Stromal cell of bone marrow (primary cell): ENCODE measurements at regions not wholly inside any gene's neighbourhood (a gene's known extent, or its start where the extent isn't known, plus 50 kb on each side); places are given as distances from the start of the nearest gene placed in this dataset.
A peak's percentile ranks its signal among the peaks of the same experiment; 100 is the strongest.

Experiments used
- DNase-seq: peaks from one replicate; pipeline ENCODE4 v3.0.0-alpha.2; 2012; ENCODE audit warnings: low read depth

DNA sequence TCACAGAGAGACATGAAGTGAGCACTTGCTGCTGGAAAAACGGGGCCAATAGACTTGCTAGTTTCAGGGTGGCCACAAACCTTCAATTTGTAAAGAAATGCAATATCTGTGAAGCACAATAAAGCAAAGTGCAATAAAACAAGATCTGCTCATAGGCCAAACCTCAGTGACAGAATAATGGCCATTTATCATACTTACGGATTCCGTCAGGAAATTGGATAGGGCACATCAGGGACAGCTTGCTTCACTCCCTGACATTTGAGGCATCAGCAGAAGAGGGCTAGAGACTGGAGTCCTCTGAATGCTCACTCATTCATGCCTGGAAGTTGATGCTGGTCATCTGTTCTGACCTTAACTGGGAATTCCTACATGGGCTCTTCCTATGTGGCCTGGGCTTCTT lies 165.5 kb upstream of the OPRM1 start:
- no peak for DNase-seq

DNA sequence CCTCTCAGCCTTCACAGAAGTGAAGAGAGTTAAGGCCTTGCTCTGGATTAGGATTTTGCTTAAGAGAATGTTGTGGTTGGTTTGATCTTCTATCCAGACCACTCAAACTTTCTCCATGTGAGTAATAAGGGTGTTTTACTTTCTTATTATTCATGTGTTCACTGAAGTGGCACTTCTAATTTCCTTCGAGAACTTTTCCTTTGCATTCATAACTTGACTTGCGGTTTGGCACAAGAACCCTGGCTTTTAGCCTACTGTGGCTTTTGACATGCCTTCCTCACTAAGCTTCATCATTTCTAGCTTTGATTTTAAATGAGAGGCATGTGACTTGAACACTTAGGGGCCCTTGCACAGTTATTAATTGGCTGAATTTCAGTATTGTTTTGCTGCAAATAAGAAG lies 166.1 kb upstream of the OPRM1 start:
- no peak for DNase-seq

DNA sequence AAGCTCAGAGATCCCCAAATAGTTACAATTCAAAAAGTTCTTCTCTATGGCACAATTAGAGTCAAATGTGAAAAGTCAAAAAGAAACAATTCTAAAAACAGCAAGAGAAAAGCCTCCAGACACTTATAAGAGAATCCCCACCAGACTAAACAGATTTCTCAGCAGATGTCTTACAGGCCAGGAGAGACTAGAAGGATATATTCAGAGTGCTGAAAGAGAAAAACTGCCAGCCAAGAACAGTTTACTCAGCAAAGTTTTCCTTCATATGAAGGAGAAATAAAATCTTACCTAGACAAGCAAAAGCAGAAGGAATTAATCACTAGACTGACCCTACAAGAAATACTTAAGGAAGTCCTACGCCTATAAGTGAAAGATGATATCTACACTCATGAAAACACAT lies 176.1 kb upstream of the OPRM1 start:
- DNase-seq: no peak

GRCh38 chr6:153862139-153862538 lies 176.9 kb upstream of the OPRM1 start:
- no peak for DNase-seq

DNA sequence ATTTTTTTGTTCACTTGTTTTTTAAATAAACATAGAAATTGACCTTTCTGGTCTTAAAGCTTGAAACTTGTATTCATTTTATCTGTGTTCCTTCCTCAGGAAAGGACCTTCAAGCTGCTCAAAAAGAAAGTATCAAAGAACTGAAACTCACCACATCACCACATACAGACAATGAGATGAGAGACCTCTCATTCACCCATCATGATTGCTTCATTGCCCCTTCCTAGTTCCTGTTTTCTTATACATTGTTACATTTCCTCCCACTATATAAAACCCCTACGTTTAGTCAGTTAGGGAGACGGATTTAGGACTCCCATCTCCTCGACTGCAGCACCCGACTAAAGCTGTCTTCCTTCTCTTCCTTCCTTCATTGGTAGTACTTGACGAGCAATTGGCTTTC lies 180.5 kb upstream of the OPRM1 start:
- no peak for DNase-seq

DNA sequence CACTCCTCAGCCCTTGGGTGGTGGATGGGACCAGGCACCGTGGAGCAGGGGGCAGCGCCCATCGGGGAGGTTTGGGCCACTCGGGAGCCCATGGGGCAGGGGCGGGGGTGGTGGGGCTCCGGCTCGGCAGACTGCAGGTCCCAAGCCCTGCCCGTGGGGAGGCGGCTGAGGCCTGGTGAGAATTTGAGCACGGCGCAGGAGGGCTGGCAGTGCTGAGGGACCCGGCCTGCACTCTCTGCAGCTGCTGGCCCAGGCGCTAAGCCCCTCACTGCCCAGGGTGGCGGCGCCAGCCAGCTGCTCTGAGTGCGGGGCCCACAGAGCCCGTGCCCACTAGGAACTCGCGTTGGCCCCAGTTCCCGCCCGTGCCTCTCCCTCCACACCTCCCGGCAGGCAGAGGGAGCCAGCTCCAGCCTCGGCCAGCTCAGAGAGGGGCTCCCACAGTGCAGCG lies 182.1 kb upstream of the OPRM1 start:
- DNase-seq: no peak

DNA sequence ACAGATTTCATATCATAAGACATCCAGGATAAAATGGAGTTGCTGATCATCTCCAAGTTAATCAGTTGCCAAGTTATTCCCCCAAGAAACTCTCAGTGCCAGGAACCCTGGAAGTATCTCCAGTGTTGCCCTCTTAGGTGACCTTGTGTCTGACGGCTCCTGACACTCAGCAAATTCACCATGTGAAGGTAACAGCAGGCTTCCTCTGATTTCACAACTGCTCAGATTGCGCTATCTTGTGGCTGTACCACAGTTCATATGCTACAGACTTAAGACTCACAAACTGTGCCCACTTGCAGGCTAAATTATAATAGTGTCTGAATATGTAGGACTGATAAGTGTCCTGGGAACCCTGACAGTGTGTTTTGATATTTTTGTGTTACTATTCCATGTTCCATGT lies 186.6 kb upstream of the OPRM1 start:
- no peak for DNase-seq

GRCh38 chr6:153852034-153852433 lies 187.0 kb upstream of the OPRM1 start:
- no peak for DNase-seq

GRCh38 chr6:153849072-153849779 lies 189.8 kb upstream of the OPRM1 start:
- no peak for DNase-seq

DNA sequence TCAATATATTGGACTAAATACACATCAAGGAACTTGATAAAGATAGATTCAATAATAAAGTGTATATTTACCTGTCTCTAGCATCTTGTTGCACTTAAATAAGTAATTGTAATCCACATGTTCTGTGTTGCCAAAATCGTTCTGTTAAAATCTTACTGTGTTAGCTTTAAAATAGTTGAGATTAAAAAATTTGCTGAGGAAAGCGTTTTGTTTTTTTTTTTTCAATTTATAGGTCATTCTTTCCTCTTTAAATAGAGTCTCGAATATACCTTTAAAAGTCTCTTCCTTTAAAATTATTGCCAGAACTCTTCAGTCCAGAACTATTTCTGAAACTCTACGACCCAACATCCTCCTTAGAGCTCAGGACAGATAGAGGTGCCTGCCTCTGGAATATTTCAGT lies 195.6 kb upstream of the OPRM1 start:
- no peak for DNase-seq

- no peak for DNase-seq
These were observed 196.5 kb upstream of the OPRM1 start for GRCh38 chr6:153842491-153842890.

- DNase-seq: no peak
These were observed 198.8 kb upstream of the OPRM1 start for GRCh38 chr6:153840039-153840850.

DNA sequence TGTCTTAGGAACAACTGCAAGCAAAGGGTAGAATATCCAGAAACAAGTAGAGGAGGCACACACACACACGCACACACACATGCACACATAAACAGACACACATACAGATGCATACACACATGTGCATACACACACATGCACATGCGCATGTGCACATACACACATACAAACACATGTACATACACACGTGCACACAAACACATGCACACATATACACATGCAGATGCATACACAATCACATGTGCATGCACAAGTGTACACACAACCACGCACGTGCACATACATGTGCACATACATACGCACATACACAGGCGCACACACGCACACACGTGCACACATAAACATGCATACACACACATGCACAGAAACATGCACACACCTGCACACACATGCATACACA lies 206.5 kb upstream of the OPRM1 start:
- no peak for DNase-seq

GRCh38 chr6:153831350-153832078 lies 207.5 kb upstream of the OPRM1 start:
- DNase-seq: no peak

GRCh38 chr6:153817173-153817572 lies 221.9 kb upstream of the OPRM1 start:
- DNase-seq: no peak

GRCh38 chr6:153816366-153816765 lies 222.7 kb upstream of the OPRM1 start:
- no peak for DNase-seq

DNA sequence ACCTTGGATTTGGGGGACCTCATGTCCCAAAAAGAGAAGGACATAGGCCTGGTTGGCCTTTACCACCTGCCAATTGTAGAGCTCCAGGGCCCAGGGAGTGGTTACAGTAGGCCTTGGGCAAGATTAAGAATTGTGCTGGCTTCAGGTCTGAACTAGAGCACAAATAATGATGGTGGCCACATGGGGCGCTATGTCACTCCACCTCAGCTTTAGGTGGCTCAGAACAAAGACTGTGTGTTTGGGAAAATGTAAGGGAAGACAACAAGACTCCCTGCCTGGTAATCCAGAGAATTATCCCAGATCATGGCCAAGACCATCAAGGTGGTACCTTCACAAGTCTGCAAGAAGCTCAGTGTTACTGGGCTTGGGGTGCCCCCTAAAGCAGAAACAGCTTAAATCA lies 224.9 kb upstream of the OPRM1 start:
- no peak for DNase-seq

GRCh38 chr6:153804755-153805330 lies 234.2 kb upstream of the OPRM1 start:
- no peak for DNase-seq

DNA sequence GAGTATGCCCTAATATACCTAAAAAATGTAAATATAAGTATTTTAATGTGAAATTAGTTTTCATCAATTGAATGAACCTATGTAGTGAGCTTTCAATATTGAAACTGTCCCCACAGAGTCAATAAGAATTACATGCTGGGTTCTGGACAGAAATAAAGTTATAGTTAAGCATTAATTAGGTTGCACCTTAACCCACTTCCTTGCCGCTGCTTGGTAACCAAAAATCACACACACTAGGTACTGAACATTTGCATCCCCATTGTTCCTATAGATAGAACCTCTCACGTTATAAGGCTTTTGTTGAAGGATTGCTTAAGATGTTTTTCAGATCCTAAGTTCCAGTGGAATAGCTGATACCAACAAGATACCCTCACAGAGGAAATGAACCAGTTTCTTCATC lies 237.1 kb upstream of the OPRM1 start:
- no peak for DNase-seq

- no peak for DNase-seq
These were observed 238.4 kb upstream of the OPRM1 start for GRCh38 chr6:153800580-153801188.

GRCh38 chr6:153790876-153791473 lies 248.1 kb upstream of the OPRM1 start:
- DNase-seq: no peak

- peak; percentile 29 for DNase-seq
These were observed 249.0 kb upstream of the OPRM1 start for GRCh38 chr6:153790048-153790447.
